Fibroblast of lung (primary cell): ENCODE measurements at regions not wholly inside any gene's neighbourhood (a gene's known extent, or its start where the extent isn't known, plus 50 kb on each side); places are given as distances from the start of the nearest gene placed in this dataset.

ENCODE experiments used
- DNase-seq, 2 donors: peaks; one replicate each; pipeline versions ENCODE4 v3.0.0 to v3.0.0-alpha.2; 2010; ENCODE audit warnings: low read depth in 2 of 2
- H2AFZ ChIP-seq: 2 replicates; pipeline ENCODE4 v1.5.1; 2012; ENCODE audit warnings: low read length, control low read depth, inconsistent platforms
- H3K27ac ChIP-seq: 2 replicates; pipeline ENCODE4 v1.5.1; 2011; ENCODE audit warnings: low read length, control low read depth; ENCODE audit not compliant: insufficient read depth
- H3K27me3 ChIP-seq: 2 replicates; pipeline ENCODE4 v1.5.1; 2011; ENCODE audit warnings: mild to moderate bottlenecking, low read length; ENCODE audit not compliant: control insufficient read depth, insufficient read depth
- H3K36me3 ChIP-seq: 2 replicates; pipeline ENCODE4 v1.5.1; 2011; ENCODE audit warnings: low read length; ENCODE audit not compliant: control insufficient read depth, insufficient read depth
- H3K4me1 ChIP-seq: 2 replicates; pipeline ENCODE4 v1.5.1; 2011; ENCODE audit warnings: low read length; ENCODE audit not compliant: control insufficient read depth, insufficient read depth; ENCODE audit errors: extremely low read depth
- H3K4me2 ChIP-seq: 2 replicates; pipeline ENCODE4 v1.5.1; 2011; ENCODE audit warnings: low read length, control low read depth; ENCODE audit not compliant: insufficient read depth; ENCODE audit errors: extremely low read depth
- H3K4me3 ChIP-seq, 4 experiments: fragments of 200-600 bp in 1 of 4; sonication (generic) in 1 of 4; replicated peaks in 1 of 4; 2 replicates each; pipeline ENCODE4 v1.5.1; 2011 to 2016; ENCODE audit warnings: low read length in 4 of 4, low read depth in 3 of 4, mild to moderate bottlenecking in 3 of 4, control low read depth in 2 of 4, inconsistent platforms in 1 of 4, mixed read lengths in 1 of 4; ENCODE audit not compliant: insufficient read depth in 1 of 4; ENCODE audit errors: control extremely low read depth in 1 of 4
- H3K79me2 ChIP-seq: 2 replicates; pipeline ENCODE4 v1.5.1; 2012; ENCODE audit warnings: mild to moderate bottlenecking, low read length, inconsistent platforms; ENCODE audit not compliant: control insufficient read depth, insufficient read depth
- H3K9ac ChIP-seq: 2 replicates; pipeline ENCODE4 v1.5.1; 2011; ENCODE audit warnings: mild to moderate bottlenecking, low read length, control low read depth; ENCODE audit not compliant: insufficient read depth
- H3K9me3 ChIP-seq: 2 replicates; pipeline ENCODE4 v1.5.1; 2012; ENCODE audit warnings: low read depth, low read length; ENCODE audit not compliant: control insufficient read depth, insufficient read depth
- H4K20me1 ChIP-seq: 2 replicates; pipeline ENCODE4 v1.5.1; 2011; ENCODE audit warnings: low read length; ENCODE audit not compliant: control insufficient read depth, insufficient read depth; ENCODE audit errors: extremely low read depth
- CTCF ChIP-seq, 2 donors: IDR thresholded peaks in 1 of 2; conservative IDR thresholded peaks in 1 of 2; 1 replicate in 1 of 2; 2 replicates in 1 of 2; pipeline ENCODE4 v1.5.1; 2011 to 2012; ENCODE audit warnings: low read length in 2 of 2, control low read depth in 1 of 2, inconsistent platforms in 1 of 2, low read depth in 1 of 2, mild to moderate bottlenecking in 1 of 2
- EZH2 ChIP-seq: IDR thresholded peaks from 2 replicates; pipeline ENCODE4 v1.5.1; 2012; ENCODE audit warnings: low read length, control low read depth, mild to moderate bottlenecking; ENCODE audit errors: missing control alignments

GRCh38 chr4:14926368-14926767 lies 75.9 kb upstream of the CPEB2 start:
- DNase-seq: no peak
- Histone ChIP-seq H3K27ac (no peak overlapping the region), H3K79me2 (no peaks in the 10 kb centered on the region), H3K4me2 (no peak overlapping the region), H3K4me3 (no peak overlapping the region), H3K9me3 (no peaks in the 10 kb centered on the region), H2AFZ (no peak overlapping the region), H3K4me1 (no peaks in the 10 kb centered on the region), H3K36me3 (no peaks in the 10 kb centered on the region), H4K20me1 (no peaks in the 10 kb centered on the region), H3K9ac (no peak overlapping the region), H3K27me3 (no peaks in the 10 kb centered on the region)
- TF ChIP-seq EZH2: no peak
- TF ChIP-seq CTCF (conservative IDR thresholded peaks at IDR 0.05 in 1 of 2, IDR thresholded peaks at IDR 0.05 in 1 of 2; ENCODE audit: low read depth in 1 of 2, low read length in 2 of 2): no peak

GRCh38 chr4:14928035-14928434 lies 74.2 kb upstream of the CPEB2 start:
- no peaks in the 10 kb centered on the region for H3K27me3 ChIP-seq

DNA sequence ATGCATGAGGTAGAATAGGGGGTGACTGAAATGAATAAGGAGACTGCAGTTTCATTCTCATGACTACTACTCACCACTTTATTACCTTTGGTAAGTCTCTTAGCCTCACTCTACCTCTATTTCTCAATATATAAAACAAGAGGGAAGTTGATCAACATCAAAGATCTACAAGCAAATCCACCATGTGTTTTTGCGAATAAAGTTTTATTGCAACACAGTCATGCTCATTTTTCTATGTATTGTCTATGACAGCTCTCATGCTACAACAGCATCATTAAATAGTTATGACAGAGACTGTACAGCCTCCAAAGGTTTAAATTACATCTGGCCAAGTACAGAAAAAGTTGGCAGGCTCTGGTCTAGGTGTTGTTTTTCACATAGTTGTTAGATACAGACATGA lies 72.6 kb upstream of the CPEB2 start:
- Histone ChIP-seq H4K20me1 (no peaks in the 10 kb centered on the region), H2AFZ (no peak overlapping the region), H3K36me3 (no peaks in the 10 kb centered on the region), H3K9me3 (no peaks in the 10 kb centered on the region), H3K79me2 (no peaks in the 10 kb centered on the region), H3K4me2 (no peak overlapping the region), H3K27me3 (no peaks in the 10 kb centered on the region), H3K4me3 (no peak overlapping the region), H3K9ac (no peak overlapping the region), H3K4me1 (no peaks in the 10 kb centered on the region), H3K27ac (no peak overlapping the region)
- DNase-seq: no peak
- TF ChIP-seq EZH2 (no peak), CTCF (conservative IDR thresholded peaks at IDR 0.05 in 1 of 2, IDR thresholded peaks at IDR 0.05 in 1 of 2; ENCODE audit: low read depth in 1 of 2, low read length in 2 of 2) (no peak)

More at GRCh38 chr4:14928035-14928434, 74.2 kb upstream of the CPEB2 start:
- Histone ChIP-seq H3K4me1 (no peaks in the 10 kb centered on the region), H3K9ac (no peak overlapping the region), H3K79me2 (no peaks in the 10 kb centered on the region), H3K36me3 (no peaks in the 10 kb centered on the region), H3K4me2 (no peak overlapping the region), H3K9me3 (no peaks in the 10 kb centered on the region), H4K20me1 (no peaks in the 10 kb centered on the region), H2AFZ (no peak overlapping the region), H3K27ac (no peak overlapping the region), H3K4me3 (no peak overlapping the region)
- TF ChIP-seq EZH2: no peak
- no peak for TF ChIP-seq CTCF (conservative IDR thresholded peaks at IDR 0.05 in 1 of 2, IDR thresholded peaks at IDR 0.05 in 1 of 2; ENCODE audit: low read depth in 1 of 2, low read length in 2 of 2)
- DNase-seq: no peak
